ENCODE measurements at regions not wholly inside any gene's neighbourhood (a gene's known extent, or its start where the extent isn't known, plus 50 kb on each side); places are given as distances from the start of the nearest gene placed in this dataset.

DNA sequence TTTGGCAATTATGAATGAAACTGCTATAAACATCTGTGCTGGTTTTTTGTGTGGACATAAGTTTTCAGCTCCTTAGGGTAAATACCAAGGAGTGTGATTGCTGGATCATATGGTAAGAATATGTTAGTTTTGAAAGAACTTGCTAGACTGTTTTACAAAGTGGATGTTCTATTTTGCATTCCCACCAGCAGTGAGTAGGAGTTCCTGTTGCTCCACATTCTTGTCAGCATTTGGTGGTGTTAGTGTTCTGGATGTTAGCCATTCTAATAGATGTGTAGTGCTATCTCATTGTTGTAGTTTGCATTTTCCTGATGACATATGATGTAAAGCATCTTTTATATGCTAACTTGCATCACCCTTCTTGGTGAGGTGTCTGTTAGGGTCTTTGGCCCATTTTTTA lies 304.6 kb downstream of the NUP35 start (continued):
- TF ChIP-seq, protein P1, sequence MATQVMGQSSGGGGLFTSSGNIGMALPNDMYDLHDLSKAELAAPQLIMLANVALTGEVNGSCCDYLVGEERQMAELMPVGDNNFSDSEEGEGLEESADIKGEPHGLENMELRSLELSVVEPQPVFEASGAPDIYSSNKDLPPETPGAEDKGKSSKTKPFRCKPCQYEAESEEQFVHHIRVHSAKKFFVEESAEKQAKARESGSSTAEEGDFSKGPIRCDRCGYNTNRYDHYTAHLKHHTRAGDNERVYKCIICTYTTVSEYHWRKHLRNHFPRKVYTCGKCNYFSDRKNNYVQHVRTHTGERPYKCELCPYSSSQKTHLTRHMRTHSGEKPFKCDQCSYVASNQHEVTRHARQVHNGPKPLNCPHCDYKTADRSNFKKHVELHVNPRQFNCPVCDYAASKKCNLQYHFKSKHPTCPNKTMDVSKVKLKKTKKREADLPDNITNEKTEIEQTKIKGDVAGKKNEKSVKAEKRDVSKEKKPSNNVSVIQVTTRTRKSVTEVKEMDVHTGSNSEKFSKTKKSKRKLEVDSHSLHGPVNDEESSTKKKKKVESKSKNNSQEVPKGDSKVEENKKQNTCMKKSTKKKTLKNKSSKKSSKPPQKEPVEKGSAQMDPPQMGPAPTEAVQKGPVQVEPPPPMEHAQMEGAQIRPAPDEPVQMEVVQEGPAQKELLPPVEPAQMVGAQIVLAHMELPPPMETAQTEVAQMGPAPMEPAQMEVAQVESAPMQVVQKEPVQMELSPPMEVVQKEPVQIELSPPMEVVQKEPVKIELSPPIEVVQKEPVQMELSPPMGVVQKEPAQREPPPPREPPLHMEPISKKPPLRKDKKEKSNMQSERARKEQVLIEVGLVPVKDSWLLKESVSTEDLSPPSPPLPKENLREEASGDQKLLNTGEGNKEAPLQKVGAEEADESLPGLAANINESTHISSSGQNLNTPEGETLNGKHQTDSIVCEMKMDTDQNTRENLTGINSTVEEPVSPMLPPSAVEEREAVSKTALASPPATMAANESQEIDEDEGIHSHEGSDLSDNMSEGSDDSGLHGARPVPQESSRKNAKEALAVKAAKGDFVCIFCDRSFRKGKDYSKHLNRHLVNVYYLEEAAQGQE (IDR thresholded peaks at IDR 0.05; ENCODE audit: unreplicated experiment) = no peak
- TF ChIP-seq, protein P2, sequence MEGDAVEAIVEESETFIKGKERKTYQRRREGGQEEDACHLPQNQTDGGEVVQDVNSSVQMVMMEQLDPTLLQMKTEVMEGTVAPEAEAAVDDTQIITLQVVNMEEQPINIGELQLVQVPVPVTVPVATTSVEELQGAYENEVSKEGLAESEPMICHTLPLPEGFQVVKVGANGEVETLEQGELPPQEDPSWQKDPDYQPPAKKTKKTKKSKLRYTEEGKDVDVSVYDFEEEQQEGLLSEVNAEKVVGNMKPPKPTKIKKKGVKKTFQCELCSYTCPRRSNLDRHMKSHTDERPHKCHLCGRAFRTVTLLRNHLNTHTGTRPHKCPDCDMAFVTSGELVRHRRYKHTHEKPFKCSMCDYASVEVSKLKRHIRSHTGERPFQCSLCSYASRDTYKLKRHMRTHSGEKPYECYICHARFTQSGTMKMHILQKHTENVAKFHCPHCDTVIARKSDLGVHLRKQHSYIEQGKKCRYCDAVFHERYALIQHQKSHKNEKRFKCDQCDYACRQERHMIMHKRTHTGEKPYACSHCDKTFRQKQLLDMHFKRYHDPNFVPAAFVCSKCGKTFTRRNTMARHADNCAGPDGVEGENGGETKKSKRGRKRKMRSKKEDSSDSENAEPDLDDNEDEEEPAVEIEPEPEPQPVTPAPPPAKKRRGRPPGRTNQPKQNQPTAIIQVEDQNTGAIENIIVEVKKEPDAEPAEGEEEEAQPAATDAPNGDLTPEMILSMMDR (conservative IDR thresholded peaks at IDR 0.05; ENCODE audit: low read depth in 2 of 2) = no peak
- TF ChIP-seq EZH2 (IDR thresholded peaks at IDR 0.05; ENCODE audit: low read depth, unreplicated experiment) (no peak), STAT1 (IDR thresholded peaks at IDR 0.05; ENCODE audit: unreplicated experiment) (no peak), POLR2AphosphoS5 (IDR thresholded peaks at IDR 0.05; ENCODE audit: low read depth) (no peak), EZH2phosphoT487 (IDR thresholded peaks at IDR 0.05; ENCODE audit: unreplicated experiment) (no peak), CREB1 (CRISPR knock-in tag; IDR thresholded peaks at IDR 0.05; ENCODE audit: low read depth) (no peak)
- TF ChIP-seq, protein P3, sequence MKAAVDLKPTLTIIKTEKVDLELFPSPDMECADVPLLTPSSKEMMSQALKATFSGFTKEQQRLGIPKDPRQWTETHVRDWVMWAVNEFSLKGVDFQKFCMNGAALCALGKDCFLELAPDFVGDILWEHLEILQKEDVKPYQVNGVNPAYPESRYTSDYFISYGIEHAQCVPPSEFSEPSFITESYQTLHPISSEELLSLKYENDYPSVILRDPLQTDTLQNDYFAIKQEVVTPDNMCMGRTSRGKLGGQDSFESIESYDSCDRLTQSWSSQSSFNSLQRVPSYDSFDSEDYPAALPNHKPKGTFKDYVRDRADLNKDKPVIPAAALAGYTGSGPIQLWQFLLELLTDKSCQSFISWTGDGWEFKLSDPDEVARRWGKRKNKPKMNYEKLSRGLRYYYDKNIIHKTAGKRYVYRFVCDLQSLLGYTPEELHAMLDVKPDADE (IDR thresholded peaks at IDR 0.05) = no peak

GRCh38 chr2:183438541-183438940 lies 314.3 kb downstream of the NUP35 start:
- Histone ChIP-seq H3K4me2 (no peak overlapping the region), H3K27me3 (ENCODE audit: insufficient read depth) (no peaks in the 10 kb centered on the region), H3K79me2 (replicated peaks; ENCODE audit: insufficient read depth) (no peaks in the 10 kb centered on the region), H3K4me3 (no peak overlapping the region), H3K36me3 (ENCODE audit: insufficient read depth) (no peaks in the 10 kb centered on the region), H3K4me1 (ENCODE audit: insufficient read depth) (no peaks in the 10 kb centered on the region), H4K20me1 (replicated peaks; ENCODE audit: insufficient read depth) (no peaks in the 10 kb centered on the region), H2AFZ (no peak overlapping the region; the same call in 1 of the 2 replicates), H3K27ac (ENCODE audit: low read depth) (no peak overlapping the region), H3F3A (replicated peaks; ENCODE audit: low read depth) (no peaks in the 10 kb centered on the region), H3K9me2 (ENCODE audit: insufficient read depth) (no peaks in the 10 kb centered on the region)
- Mint-ChIP-seq H3K36me3 (ENCODE audit: low read depth) (no peaks in the 10 kb centered on the region), H3K9me3 (no peaks in the 10 kb centered on the region), H3K27me3 (ENCODE audit: insufficient read depth, low read depth, poor library complexity) (no peaks in the 10 kb centered on the region), H3K27ac (no peak overlapping the region), H3K4me1 (peaks cover 4% of the 10 kb centered on the region), H3K4me3 (no peak overlapping the region)
- DNase-seq (ENCODE audit: low spot score) = no peak
- no peak for ATAC-seq
- TF ChIP-seq, protein P1 (IDR thresholded peaks at IDR 0.05; ENCODE audit: unreplicated experiment) = no peak
- no peak for TF ChIP-seq NANOG (IDR thresholded peaks at IDR 0.05; ENCODE audit: borderline replicate concordance)
- no peak for TF ChIP-seq CREB1 (CRISPR knock-in tag; IDR thresholded peaks at IDR 0.05; ENCODE audit: low read depth)
- no peak for TF ChIP-seq STAT1 (IDR thresholded peaks at IDR 0.05; ENCODE audit: unreplicated experiment)
- TF ChIP-seq EZH2phosphoT487 (IDR thresholded peaks at IDR 0.05; ENCODE audit: unreplicated experiment) = no peak
- no peak for TF ChIP-seq POLR2AphosphoS5 (IDR thresholded peaks at IDR 0.05; ENCODE audit: low read depth)
- TF ChIP-seq ZNF114 (CRISPR knock-in tag; IDR thresholded peaks at IDR 0.05) = no peak
- no peak for TF ChIP-seq EZH2 (IDR thresholded peaks at IDR 0.05; ENCODE audit: low read depth, unreplicated experiment)
- TF ChIP-seq ZNF331 (CRISPR knock-in tag; IDR thresholded peaks at IDR 0.05; ENCODE audit: low read depth) = no peak

Measured in GM23338 (cell line).